ENCODE measurements at regions not wholly inside any gene's neighbourhood (a gene's known extent, or its start where the extent isn't known, plus 50 kb on each side); places are given as distances from the start of the nearest gene placed in this dataset.

- TF ChIP-seq KAT7 (CRISPR knock-in tag; IDR thresholded peaks at IDR 0.05; ENCODE audit: borderline replicate concordance) = no peak
- peaks cover 4% of the 10 kb centered on the region; the same call in 1 of the 2 replicates for H3K27me3 Mint-ChIP-seq (ENCODE audit: low read depth)
- H3K36me3 Mint-ChIP-seq = peaks cover 12% of the 10 kb centered on the region
- DNase-seq (ENCODE audit: low spot score) = no peak
- ATAC-seq = no peak
- peaks cover 34% of the 10 kb centered on the region for H3K9me3 Mint-ChIP-seq
- peaks cover 7% of the 10 kb centered on the region for H3K4me1 Mint-ChIP-seq
- no peak overlapping the region for H3K27ac Mint-ChIP-seq
- ChIA-PET POLR2A (no interaction called here), CTCF (interaction anchor here (0.5 kb wide), 1 partner anchor 36 kb away, joined by 3 read pairs; no protein-coding TSS in a partner anchor)
- no peak overlapping the region for H3K4me3 Mint-ChIP-seq
These were observed 64.8 kb upstream of the SDK1 start for GRCh38 chr7:3236268-3236667.

GRCh38 chr7:3238525-3239210 lies 62.4 kb upstream of the SDK1 start:
- CTCF ChIA-PET = no interaction called here
- Mint-ChIP-seq H3K4me1 (peaks cover 9% of the 10 kb centered on the region), H3K36me3 (peaks cover 12% of the 10 kb centered on the region), H3K27ac (no peak overlapping the region), H3K9me3 (peaks cover 34% of the 10 kb centered on the region), H3K27me3 (ENCODE audit: low read depth) (peaks cover 4% of the 10 kb centered on the region; the same call in 1 of the 2 replicates), H3K4me3 (no peak overlapping the region)
- DNase-seq (ENCODE audit: low spot score) (no peak), ATAC-seq (no peak)
- POLR2A ChIA-PET = no interaction called here
- TF ChIP-seq NFATC4 (CRISPR knock-in tag; IDR thresholded peaks at IDR 0.05) (no peak), E2F1 (CRISPR knock-in tag; IDR thresholded peaks at IDR 0.05) (no peak), CBFB (CRISPR knock-in tag; IDR thresholded peaks at IDR 0.05; ENCODE audit: low read depth) (no peak), AFF4 (CRISPR knock-in tag; IDR thresholded peaks at IDR 0.05; ENCODE audit: borderline replicate concordance) (no peak), ZNF423 (CRISPR knock-in tag; IDR thresholded peaks at IDR 0.05) (no peak), KAT7 (CRISPR knock-in tag; IDR thresholded peaks at IDR 0.05; ENCODE audit: borderline replicate concordance) (no peak), EMX1 (CRISPR knock-in tag; IDR thresholded peaks at IDR 0.05) (no peak), ZNF263 (CRISPR knock-in tag; IDR thresholded peaks at IDR 0.05; ENCODE audit: low read depth) (no peak)

GRCh38 chr7:3239291-3239691 lies 61.8 kb upstream of the SDK1 start:
- CTCF ChIA-PET = no interaction called here
- no peak for ATAC-seq
- H3K9me3 Mint-ChIP-seq = peaks cover 34% of the 10 kb centered on the region
- H3K36me3 Mint-ChIP-seq = peaks cover 12% of the 10 kb centered on the region
- no peak overlapping the region for H3K4me3 Mint-ChIP-seq
- peaks cover 10% of the 10 kb centered on the region for H3K4me1 Mint-ChIP-seq
- H3K27me3 Mint-ChIP-seq (ENCODE audit: low read depth) = peaks cover 4% of the 10 kb centered on the region; the same call in 1 of the 2 replicates
- no peak for DNase-seq (ENCODE audit: low spot score)
- POLR2A ChIA-PET = no interaction called here
- H3K27ac Mint-ChIP-seq = no peak overlapping the region
- TF ChIP-seq ATF6 (CRISPR knock-in tag; IDR thresholded peaks at IDR 0.05) = no peak
- TF ChIP-seq ELF4 (CRISPR knock-in tag; IDR thresholded peaks at IDR 0.05; ENCODE audit: low read depth) = no peak
- TF ChIP-seq CTCF (IDR thresholded peaks at IDR 0.05) = no peak
- TF ChIP-seq ATF3 (CRISPR knock-in tag; conservative IDR thresholded peaks at IDR 0.05) = no peak
- no peak for TF ChIP-seq ZNF423 (CRISPR knock-in tag; IDR thresholded peaks at IDR 0.05)
- no peak for TF ChIP-seq TEAD4 (CRISPR knock-in tag; IDR thresholded peaks at IDR 0.05)
- TF ChIP-seq CBFB (CRISPR knock-in tag; IDR thresholded peaks at IDR 0.05; ENCODE audit: low read depth) = no peak
- TF ChIP-seq TP53 (CRISPR knock-in tag; IDR thresholded peaks at IDR 0.05) = no peak
- TF ChIP-seq ARID4B (CRISPR knock-in tag; IDR thresholded peaks at IDR 0.05; ENCODE audit: borderline replicate concordance) = no peak
- no peak for TF ChIP-seq E2F1 (CRISPR knock-in tag; IDR thresholded peaks at IDR 0.05)

Measured in WTC11 (cell line).